GM23338 (cell line): ENCODE measurements at regions not wholly inside any gene's neighbourhood (a gene's known extent, or its start where the extent isn't known, plus 50 kb on each side); places are given as distances from the start of the nearest gene placed in this dataset.

ENCODE experiments used
- ATAC-seq: fragments of 200-7000 bp; cut with Tn5 transposase; 3 replicates; pipeline ENCODE4 v1.9.1; 2020
- DNase-seq: peaks from one replicate; pipeline ENCODE4 v3.0.0-alpha.2; 2015; ENCODE audit warnings: low spot score
- H2AFZ ChIP-seq: fragments of 200-600 bp; sonication (generic); 2 replicates; pipeline ENCODE4 v1.8.0; 2016; ENCODE audit warnings: antibody characterized with exemption, mild to moderate bottlenecking, moderate library complexity
- H3F3A ChIP-seq: fragments of 200-600 bp; sonication (generic); replicated peaks from 2 replicates; pipeline ENCODE4 v1.8.0; 2017; ENCODE audit warnings: antibody characterized with exemption, mixed run types, low read depth
- H3K27ac ChIP-seq: fragments of 200-600 bp; sonication (generic); 2 replicates; pipeline ENCODE4 v1.6.1; 2016; ENCODE audit warnings: low read depth
- H3K27me3 ChIP-seq: fragments of 200-600 bp; sonication (generic); 2 replicates; pipeline ENCODE4 v1.8.0; 2016; ENCODE audit warnings: mild to moderate bottlenecking, mixed run types, moderate library complexity; ENCODE audit not compliant: insufficient read depth
- H3K36me3 ChIP-seq: fragments of 200-600 bp; sonication (generic); 2 replicates; pipeline ENCODE4 v1.8.0; 2016; ENCODE audit warnings: mild to moderate bottlenecking; ENCODE audit not compliant: insufficient read depth
- H3K4me1 ChIP-seq: fragments of 200-600 bp; sonication (generic); 2 replicates; pipeline ENCODE4 v1.8.0; 2016; ENCODE audit warnings: mild to moderate bottlenecking, moderate library complexity; ENCODE audit not compliant: insufficient read depth
- H3K4me2 ChIP-seq: fragments of 200-600 bp; sonication (generic); 2 replicates; pipeline ENCODE4 v1.7.1; 2017; ENCODE audit warnings: mixed run types
- H3K4me3 ChIP-seq: fragments of 200-600 bp; sonication (generic); 2 replicates; pipeline ENCODE4 v1.6.1; 2016; ENCODE audit warnings: mixed run types
- H3K79me2 ChIP-seq: fragments of 200-600 bp; sonication (generic); replicated peaks from 2 replicates; pipeline ENCODE4 v1.8.0; 2017; ENCODE audit warnings: mild to moderate bottlenecking; ENCODE audit not compliant: insufficient read depth
- H3K9me2 ChIP-seq: fragments of 200-600 bp; sonication (generic); 2 replicates; pipeline ENCODE4 v1.8.0; 2017; ENCODE audit not compliant: insufficient read depth
- H4K20me1 ChIP-seq: fragments of 200-600 bp; sonication (generic); replicated peaks from 2 replicates; pipeline ENCODE4 v1.8.0; 2017; ENCODE audit warnings: mild to moderate bottlenecking; ENCODE audit not compliant: insufficient read depth
- H3K27ac Mint-ChIP-seq: 2 replicates; pipeline ENCODE4 v1.8.0; 2020; ENCODE audit warnings: inconsistent platforms, mild to moderate bottlenecking, moderate library complexity, mixed read lengths
- H3K27me3 Mint-ChIP-seq: 3 replicates; pipeline ENCODE4 v1.8.0; 2022; ENCODE audit warnings: low read depth, mild to moderate bottlenecking, moderate library complexity, mixed read lengths, inconsistent platforms; ENCODE audit not compliant: insufficient read depth, poor library complexity
- H3K36me3 Mint-ChIP-seq: 3 replicates; pipeline ENCODE4 v1.8.0; 2021; ENCODE audit warnings: low read depth, mild to moderate bottlenecking, inconsistent platforms, moderate library complexity, mixed read lengths
- H3K4me1 Mint-ChIP-seq: 3 replicates; pipeline ENCODE4 v1.8.0; 2020; ENCODE audit warnings: mild to moderate bottlenecking, inconsistent platforms, mixed read lengths
- H3K4me3 Mint-ChIP-seq: 3 replicates; pipeline ENCODE4 v1.8.0; 2021; ENCODE audit warnings: moderate library complexity, mild to moderate bottlenecking, inconsistent platforms, mixed read lengths
- H3K9me3 Mint-ChIP-seq: 3 replicates; pipeline ENCODE4 v1.8.0; 2020; ENCODE audit warnings: moderate library complexity, mild to moderate bottlenecking, inconsistent platforms, mixed read lengths
- CREB1 ChIP-seq: fragments of 250-450 bp; sonication (Bioruptor Pico); IDR thresholded peaks from 2 replicates; pipeline ENCODE4 v1.5.0; 2020; ENCODE audit warnings: low read depth, mild to moderate bottlenecking, moderate library complexity
- ETS1 ChIP-seq: IDR thresholded peaks from 2 replicates; pipeline ENCODE4 v1.6.1; 2016; ENCODE audit warnings: antibody characterized with exemption
- EZH2 ChIP-seq: fragments of 200-600 bp; sonication (generic); IDR thresholded peaks from one replicate; pipeline ENCODE4 v1.8.0; 2017; ENCODE audit warnings: antibody characterized with exemption, mild to moderate bottlenecking, low read depth; ENCODE audit not compliant: unreplicated experiment
- EZH2phosphoT487 ChIP-seq: fragments of 200-600 bp; sonication (generic); IDR thresholded peaks from one replicate; pipeline ENCODE4 v1.8.1; 2018; ENCODE audit warnings: antibody characterized with exemption; ENCODE audit not compliant: unreplicated experiment
- JUNB ChIP-seq: IDR thresholded peaks from one replicate; pipeline ENCODE4 v1.6.1; 2016; ENCODE audit warnings: antibody characterized with exemption; ENCODE audit not compliant: unreplicated experiment
- NANOG ChIP-seq: IDR thresholded peaks from 2 replicates; pipeline ENCODE4 v1.6.1; 2016; ENCODE audit warnings: antibody characterized with exemption, borderline replicate concordance
- POLR2AphosphoS5 ChIP-seq: IDR thresholded peaks from 2 replicates; pipeline ENCODE4 v1.6.1; 2016; ENCODE audit warnings: antibody characterized with exemption, low read depth
- REST ChIP-seq: IDR thresholded peaks from one replicate; pipeline ENCODE4 v1.6.1; 2018; ENCODE audit warnings: antibody characterized with exemption; ENCODE audit not compliant: unreplicated experiment
- STAT1 ChIP-seq: IDR thresholded peaks from one replicate; pipeline ENCODE4 v1.6.1; 2016; ENCODE audit warnings: antibody characterized with exemption; ENCODE audit not compliant: unreplicated experiment
- ZNF114 ChIP-seq: fragments of 250-450 bp; sonication (Bioruptor Pico); IDR thresholded peaks from 2 replicates; pipeline ENCODE4 v1.5.0; 2020; ENCODE audit warnings: mild to moderate bottlenecking, moderate library complexity
- ZNF331 ChIP-seq: fragments of 250-450 bp; sonication (Bioruptor Pico); IDR thresholded peaks from 2 replicates; pipeline ENCODE4 v1.5.0; 2020; ENCODE audit warnings: low read depth, mild to moderate bottlenecking, moderate library complexity
- TF ChIP-seq, protein P1 (sequence below): fragments of 250-450 bp; sonication (Bioruptor Pico); IDR thresholded peaks from 2 replicates; pipeline ENCODE4 v1.5.0; 2020; ENCODE audit warnings: mild to moderate bottlenecking, moderate library complexity
- TF ChIP-seq, protein P2 (sequence below), 2 experiments: fragments of 200-600 bp in 1 of 2; sonication (generic) in 1 of 2; conservative IDR thresholded peaks; 2 replicates each; pipeline versions ENCODE4 v1.5.1 to v1.6.1; 2016 to 2017; ENCODE audit warnings: antibody characterized with exemption in 2 of 2, low read depth in 2 of 2, mild to moderate bottlenecking in 2 of 2, moderate library complexity in 1 of 2

- Histone ChIP-seq H3K9me2 (no peaks in the 10 kb centered on the region), H3K4me3 (no peak overlapping the region), H3K27me3 (no peaks in the 10 kb centered on the region), H3K27ac (no peak overlapping the region), H3K79me2 (no peaks in the 10 kb centered on the region), H3K4me2 (no peak overlapping the region), H2AFZ (no peak overlapping the region), H3F3A (no peaks in the 10 kb centered on the region), H3K36me3 (no peaks in the 10 kb centered on the region), H4K20me1 (no peaks in the 10 kb centered on the region), H3K4me1 (peaks cover 5% of the 10 kb centered on the region; the same call in 1 of the 2 replicates)
- no peak overlapping the region for H3K4me3 Mint-ChIP-seq
- no peak overlapping the region for H3K27ac Mint-ChIP-seq
- TF ChIP-seq CREB1 (no peak), EZH2phosphoT487 (no peak), STAT1 (no peak), POLR2AphosphoS5 (no peak), REST (no peak), ZNF114 (CRISPR knock-in tag) (no peak), ETS1 (no peak), ZNF331 (no peak), JUNB (no peak), EZH2 (no peak), NANOG (no peak)
- TF ChIP-seq, protein P1, sequence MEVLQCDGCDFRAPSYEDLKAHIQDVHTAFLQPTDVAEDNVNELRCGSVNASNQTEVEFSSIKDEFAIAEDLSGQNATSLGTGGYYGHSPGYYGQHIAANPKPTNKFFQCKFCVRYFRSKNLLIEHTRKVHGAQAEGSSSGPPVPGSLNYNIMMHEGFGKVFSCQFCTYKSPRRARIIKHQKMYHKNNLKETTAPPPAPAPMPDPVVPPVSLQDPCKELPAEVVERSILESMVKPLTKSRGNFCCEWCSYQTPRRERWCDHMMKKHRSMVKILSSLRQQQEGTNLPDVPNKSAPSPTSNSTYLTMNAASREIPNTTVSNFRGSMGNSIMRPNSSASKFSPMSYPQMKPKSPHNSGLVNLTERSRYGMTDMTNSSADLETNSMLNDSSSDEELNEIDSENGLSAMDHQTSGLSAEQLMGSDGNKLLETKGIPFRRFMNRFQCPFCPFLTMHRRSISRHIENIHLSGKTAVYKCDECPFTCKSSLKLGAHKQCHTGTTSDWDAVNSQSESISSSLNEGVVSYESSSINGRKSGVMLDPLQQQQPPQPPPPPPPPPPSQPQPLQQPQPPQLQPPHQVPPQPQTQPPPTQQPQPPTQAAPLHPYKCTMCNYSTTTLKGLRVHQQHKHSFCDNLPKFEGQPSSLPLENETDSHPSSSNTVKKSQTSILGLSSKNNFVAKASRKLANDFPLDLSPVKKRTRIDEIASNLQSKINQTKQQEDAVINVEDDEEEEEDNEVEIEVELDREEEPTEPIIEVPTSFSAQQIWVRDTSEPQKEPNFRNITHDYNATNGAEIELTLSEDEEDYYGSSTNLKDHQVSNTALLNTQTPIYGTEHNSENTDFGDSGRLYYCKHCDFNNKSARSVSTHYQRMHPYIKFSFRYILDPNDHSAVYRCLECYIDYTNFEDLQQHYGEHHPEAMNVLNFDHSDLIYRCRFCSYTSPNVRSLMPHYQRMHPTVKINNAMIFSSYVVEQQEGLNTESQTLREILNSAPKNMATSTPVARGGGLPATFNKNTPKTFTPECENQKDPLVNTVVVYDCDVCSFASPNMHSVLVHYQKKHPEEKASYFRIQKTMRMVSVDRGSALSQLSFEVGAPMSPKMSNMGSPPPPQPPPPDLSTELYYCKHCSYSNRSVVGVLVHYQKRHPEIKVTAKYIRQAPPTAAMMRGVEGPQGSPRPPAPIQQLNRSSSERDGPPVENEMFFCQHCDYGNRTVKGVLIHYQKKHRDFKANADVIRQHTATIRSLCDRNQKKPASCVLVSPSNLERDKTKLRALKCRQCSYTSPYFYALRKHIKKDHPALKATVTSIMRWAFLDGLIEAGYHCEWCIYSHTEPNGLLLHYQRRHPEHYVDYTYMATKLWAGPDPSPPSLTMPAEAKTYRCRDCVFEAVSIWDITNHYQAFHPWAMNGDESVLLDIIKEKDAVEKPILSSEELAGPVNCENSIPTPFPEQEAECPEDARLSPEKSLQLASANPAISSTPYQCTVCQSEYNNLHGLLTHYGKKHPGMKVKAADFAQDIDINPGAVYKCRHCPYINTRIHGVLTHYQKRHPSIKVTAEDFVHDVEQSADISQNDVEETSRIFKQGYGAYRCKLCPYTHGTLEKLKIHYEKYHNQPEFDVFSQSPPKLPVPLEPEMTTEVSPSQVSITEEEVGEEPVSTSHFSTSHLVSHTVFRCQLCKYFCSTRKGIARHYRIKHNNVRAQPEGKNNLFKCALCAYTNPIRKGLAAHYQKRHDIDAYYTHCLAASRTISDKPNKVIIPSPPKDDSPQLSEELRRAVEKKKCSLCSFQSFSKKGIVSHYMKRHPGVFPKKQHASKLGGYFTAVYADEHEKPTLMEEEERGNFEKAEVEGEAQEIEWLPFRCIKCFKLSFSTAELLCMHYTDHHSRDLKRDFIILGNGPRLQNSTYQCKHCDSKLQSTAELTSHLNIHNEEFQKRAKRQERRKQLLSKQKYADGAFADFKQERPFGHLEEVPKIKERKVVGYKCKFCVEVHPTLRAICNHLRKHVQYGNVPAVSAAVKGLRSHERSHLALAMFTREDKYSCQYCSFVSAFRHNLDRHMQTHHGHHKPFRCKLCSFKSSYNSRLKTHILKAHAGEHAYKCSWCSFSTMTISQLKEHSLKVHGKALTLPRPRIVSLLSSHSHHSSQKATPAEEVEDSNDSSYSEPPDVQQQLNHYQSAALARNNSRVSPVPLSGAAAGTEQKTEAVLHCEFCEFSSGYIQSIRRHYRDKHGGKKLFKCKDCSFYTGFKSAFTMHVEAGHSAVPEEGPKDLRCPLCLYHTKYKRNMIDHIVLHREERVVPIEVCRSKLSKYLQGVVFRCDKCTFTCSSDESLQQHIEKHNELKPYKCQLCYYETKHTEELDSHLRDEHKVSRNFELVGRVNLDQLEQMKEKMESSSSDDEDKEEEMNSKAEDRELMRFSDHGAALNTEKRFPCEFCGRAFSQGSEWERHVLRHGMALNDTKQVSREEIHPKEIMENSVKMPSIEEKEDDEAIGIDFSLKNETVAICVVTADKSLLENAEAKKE (CRISPR knock-in tag): no peak
- TF ChIP-seq, protein P2, sequence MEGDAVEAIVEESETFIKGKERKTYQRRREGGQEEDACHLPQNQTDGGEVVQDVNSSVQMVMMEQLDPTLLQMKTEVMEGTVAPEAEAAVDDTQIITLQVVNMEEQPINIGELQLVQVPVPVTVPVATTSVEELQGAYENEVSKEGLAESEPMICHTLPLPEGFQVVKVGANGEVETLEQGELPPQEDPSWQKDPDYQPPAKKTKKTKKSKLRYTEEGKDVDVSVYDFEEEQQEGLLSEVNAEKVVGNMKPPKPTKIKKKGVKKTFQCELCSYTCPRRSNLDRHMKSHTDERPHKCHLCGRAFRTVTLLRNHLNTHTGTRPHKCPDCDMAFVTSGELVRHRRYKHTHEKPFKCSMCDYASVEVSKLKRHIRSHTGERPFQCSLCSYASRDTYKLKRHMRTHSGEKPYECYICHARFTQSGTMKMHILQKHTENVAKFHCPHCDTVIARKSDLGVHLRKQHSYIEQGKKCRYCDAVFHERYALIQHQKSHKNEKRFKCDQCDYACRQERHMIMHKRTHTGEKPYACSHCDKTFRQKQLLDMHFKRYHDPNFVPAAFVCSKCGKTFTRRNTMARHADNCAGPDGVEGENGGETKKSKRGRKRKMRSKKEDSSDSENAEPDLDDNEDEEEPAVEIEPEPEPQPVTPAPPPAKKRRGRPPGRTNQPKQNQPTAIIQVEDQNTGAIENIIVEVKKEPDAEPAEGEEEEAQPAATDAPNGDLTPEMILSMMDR (conservative IDR thresholded peaks at IDR 0.05; ENCODE audit: low read depth in 2 of 2): no peak
- ATAC-seq (no peak), DNase-seq (no peak)
- H3K36me3 Mint-ChIP-seq: peaks cover 3% of the 10 kb centered on the region; the same call in 2 of the 3 replicates
- peaks cover 3% of the 10 kb centered on the region; the same call in 2 of the 3 replicates for H3K9me3 Mint-ChIP-seq
- no peaks in the 10 kb centered on the region for H3K27me3 Mint-ChIP-seq
- H3K4me1 Mint-ChIP-seq: peaks cover 4% of the 10 kb centered on the region; the same call in 2 of the 3 replicates
Measured at GRCh38 chr3:109825971-109826810, 488.8 kb upstream of the DPPA4 start.
